Left ventricle myocardium superior (tissue), 1 donor: ENCODE measurements at regions not wholly inside any gene's neighbourhood (a gene's known extent, or its start where the extent isn't known, plus 50 kb on each side); places are given as distances from the start of the nearest gene placed in this dataset.

Experiments
- ATAC-seq: fragments of 200-7000 bp; cut with Tn5 transposase; one replicate; pipeline ENCODE4 v1.9.1; 2020; ENCODE audit warnings: mild to moderate bottlenecking, moderate library complexity
- DNase-seq: peaks from one replicate; pipeline ENCODE4 v3.0.0-alpha.2; 2020
- intact Hi-C: fragments of 100-400 bp; cut with micrococcal nuclease; formaldehyde crosslinking; loops from one replicate; pipeline ENCODE4 v1.11.0; 2022
- donor health status: DM: no; HTN: yes; CAD: no; lungs with severe emphysema.

DNA sequence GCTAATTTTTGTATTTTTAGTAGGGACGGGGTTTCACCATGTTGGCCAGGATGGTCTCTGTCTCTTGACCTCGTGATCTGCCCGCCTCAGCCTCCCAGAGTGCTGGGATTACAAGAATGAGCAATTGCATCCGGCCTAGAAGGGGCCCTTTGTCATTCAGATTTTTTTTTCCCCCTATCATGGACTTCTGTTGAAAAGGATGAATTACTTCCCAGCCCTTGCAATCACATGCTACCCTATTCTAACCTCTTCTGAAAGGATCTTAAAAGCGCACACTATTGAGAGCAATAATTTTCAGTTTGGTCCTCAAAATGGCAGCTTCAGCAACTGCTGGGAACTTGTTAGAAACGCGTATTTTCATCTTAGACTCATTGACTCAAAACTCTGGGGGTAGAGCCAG lies 575.6 kb upstream of the KIRREL3 start:
- DNase-seq = no peak
- intact Hi-C loops = no loop called here
- no peak for ATAC-seq

DNA sequence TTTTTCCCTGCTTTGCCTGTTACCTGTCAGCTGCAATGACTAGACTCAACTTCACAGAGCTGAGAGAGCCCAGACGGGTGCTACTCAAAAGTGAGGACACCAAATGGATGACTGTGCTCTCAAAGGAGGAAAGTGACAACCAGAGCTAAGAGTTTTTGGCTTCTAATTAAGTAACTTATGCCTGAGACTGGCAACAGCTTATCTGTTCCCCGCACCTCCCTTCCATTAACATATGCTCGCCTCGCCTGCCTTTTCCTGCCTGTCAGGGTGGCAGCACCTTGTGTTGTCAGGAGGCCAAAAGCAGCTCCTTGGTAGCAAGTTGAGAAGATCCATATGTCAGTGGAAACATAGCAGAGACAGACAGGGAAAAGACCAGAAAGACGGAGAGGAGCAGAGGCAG lies 573.9 kb upstream of the KIRREL3 start:
- ATAC-seq = no peak
- intact Hi-C loops = no loop called here
- no peak for DNase-seq

GRCh38 chr11:127568891-127569290 lies 568.3 kb upstream of the KIRREL3 start:
- intact Hi-C loops = no loop called here
- ATAC-seq (no peak), DNase-seq (no peak)

DNA sequence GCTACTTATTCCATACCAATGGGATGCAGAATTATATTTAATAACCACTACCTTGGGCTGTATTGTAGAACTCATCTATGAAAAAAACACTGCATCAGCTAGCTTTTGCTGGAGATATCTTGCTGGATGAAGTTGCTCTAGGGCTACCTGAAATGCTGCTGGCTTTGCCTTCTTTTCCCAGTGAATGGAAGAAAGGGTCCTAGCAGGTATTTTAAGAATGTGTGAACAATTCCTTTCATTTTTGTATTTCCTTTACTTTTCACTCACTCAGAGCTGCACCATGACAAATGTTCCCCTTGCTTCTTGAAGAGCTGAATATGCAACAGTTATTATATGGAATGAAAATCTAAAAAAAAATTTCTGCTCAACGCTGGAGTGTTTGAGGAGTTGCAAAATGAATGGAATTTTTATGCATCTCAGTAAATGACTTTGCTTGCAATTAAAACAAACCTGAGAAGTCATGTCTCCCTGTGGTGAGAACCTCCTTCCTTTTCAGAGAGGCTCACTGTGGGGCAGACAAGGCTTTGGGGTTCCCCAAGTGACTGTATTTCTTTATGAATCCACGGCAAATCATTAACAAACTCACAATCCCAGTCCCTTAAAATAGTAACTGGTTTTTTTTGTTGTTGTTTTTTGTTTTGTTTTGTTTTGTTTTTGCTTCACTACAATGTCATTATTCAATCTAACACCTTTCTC lies 566.8 kb upstream of the KIRREL3 start:
- intact Hi-C loops = no loop called here
- no peak for ATAC-seq
- DNase-seq = no peak

DNA sequence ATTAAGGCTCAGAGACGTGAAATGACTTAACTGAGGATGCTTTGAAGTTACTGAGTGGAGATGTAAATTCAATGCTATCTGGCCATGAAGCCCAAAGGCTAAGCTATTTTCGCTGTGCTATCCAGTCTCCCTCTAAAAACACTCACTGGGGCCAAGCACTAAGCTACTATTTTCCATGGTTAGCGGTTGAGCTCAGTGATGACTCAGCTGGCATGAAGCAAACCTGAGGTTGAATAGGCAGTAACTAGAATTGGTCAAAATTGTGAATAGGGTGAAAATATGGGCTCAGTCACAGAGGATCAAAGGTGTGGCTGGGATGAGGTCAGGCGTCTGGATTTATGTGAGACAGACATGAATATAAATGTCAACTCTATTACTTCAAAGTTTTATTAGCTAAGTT lies 564.2 kb upstream of the KIRREL3 start:
- ATAC-seq (no peak), DNase-seq (no peak)
- intact Hi-C loops = no loop called here

- intact Hi-C loops = no loop called here
- ATAC-seq (no peak), DNase-seq (no peak)
These were observed 559.4 kb upstream of the KIRREL3 start for GRCh38 chr11:127559978-127560377.

DNA sequence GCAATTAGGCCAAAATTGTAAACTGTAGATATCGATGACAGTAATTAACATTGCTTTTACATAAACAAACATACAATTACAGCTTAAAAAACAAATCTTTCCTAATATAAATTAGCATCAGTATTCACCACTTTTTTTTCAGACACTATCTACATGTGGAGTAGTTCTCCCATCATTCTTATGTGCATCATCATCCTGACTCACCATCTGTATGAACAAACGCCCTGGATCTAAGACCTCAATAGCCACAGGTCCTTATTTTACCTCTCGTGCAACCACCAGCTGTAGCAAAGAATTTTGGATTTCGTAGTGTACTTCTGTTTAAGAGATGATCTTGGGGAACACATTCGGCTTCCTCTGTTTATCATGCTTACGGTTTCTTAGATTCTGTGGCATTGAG lies 551.9 kb upstream of the KIRREL3 start:
- no peak for ATAC-seq
- no peak for DNase-seq
- intact Hi-C loops = no loop called here

GRCh38 chr11:127531167-127531566 lies 530.6 kb upstream of the KIRREL3 start:
- DNase-seq = no peak
- ATAC-seq = no peak
- intact Hi-C loops = no loop called here

DNA sequence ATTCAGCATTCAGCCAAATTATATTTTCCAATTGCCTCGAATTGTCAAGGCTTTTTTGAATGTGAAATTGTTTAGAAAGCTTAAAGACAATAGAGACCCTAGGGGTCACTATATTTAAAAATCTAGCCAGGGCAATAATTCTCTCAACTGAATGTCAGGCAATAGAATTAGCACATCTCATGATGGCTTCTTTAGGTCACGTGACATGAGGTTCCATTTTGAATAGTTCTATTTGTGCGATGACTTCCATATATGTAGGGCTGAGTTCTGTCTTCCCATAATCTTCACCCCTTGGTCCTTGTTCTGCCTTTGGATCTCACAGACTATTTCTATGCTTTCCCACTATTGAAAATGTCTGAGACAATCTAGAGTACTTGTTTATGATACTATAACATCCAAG lies 527.7 kb upstream of the KIRREL3 start:
- ATAC-seq = no peak
- no peak for DNase-seq
- intact Hi-C loops = no loop called here

- intact Hi-C loops = no loop called here
- DNase-seq (no peak), ATAC-seq (no peak)
These were observed 524.0 kb upstream of the KIRREL3 start for GRCh38 chr11:127524618-127525017.

DNA sequence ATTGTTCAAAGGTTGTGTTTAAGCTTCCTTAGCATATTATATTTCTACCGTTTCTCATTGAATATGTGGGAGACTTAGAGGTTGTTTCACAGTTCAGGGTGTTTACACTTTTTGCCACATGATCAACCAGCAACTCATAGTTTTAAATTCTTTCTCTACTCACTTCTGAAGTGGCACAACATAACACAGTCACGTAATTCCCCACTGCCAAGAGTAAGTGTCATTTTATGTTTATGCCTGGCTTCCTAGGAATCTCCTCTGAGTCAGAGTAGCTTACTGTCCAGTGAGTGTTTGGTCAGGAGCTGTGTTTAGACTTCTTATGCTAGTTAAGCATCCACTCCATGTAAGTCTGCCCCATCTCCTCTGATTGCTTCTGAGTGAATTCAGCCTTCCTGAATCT lies 520.8 kb upstream of the KIRREL3 start:
- no peak for ATAC-seq
- DNase-seq = no peak
- intact Hi-C loops = no loop called here

DNA sequence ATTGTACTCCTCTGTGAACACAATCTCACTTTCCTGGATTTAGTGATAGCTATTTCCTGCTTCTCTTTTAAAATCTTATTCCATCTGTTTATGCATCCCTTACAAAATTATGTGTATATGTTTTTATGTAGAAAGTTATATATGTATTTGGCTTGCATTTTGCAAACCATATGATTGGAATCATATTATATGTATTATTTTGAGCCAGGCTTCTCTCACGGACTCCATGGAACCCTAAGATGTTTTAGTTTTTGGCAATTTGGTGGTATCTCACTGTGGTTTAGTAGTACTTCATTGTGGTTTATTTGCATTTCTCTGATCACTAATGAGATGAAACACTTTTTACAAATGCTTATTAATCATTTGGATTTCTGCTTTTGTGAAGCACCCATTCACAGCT lies 507.3 kb upstream of the KIRREL3 start:
- DNase-seq (no peak), ATAC-seq (no peak)
- intact Hi-C loops = no loop called here

- no peak for ATAC-seq
- intact Hi-C loops = no loop called here
- no peak for DNase-seq
These were observed 506.1 kb upstream of the KIRREL3 start for GRCh38 chr11:127506647-127507046.

- DNase-seq (no peak), ATAC-seq (no peak)
- intact Hi-C loops = no loop called here
These were observed 505.6 kb upstream of the KIRREL3 start for GRCh38 chr11:127506126-127506525.

DNA sequence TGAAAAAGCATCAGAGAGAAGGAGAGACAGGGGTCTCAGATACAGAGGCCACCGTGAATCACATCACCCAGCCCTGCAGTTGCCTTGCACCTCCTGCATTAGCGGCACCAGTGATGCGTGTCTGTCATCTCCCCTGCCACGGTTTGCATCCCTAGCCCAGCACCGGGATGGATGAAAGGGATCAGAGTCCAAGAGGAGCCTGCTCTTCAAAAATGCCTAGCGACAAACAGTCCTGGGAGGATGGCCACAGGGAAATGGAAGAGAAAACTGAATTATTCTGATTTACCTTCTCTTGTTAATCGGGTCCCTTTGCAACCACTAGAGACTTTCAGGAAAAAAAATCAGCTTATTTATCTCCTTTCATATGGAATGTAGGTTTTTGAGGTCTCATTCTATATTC lies 495.6 kb upstream of the KIRREL3 start:
- intact Hi-C loops = no loop called here
- ATAC-seq (no peak), DNase-seq (no peak)

- DNase-seq = no peak
- no peak for ATAC-seq
- intact Hi-C loops = no loop called here
These were observed 492.9 kb upstream of the KIRREL3 start for GRCh38 chr11:127493330-127494022.

DNA sequence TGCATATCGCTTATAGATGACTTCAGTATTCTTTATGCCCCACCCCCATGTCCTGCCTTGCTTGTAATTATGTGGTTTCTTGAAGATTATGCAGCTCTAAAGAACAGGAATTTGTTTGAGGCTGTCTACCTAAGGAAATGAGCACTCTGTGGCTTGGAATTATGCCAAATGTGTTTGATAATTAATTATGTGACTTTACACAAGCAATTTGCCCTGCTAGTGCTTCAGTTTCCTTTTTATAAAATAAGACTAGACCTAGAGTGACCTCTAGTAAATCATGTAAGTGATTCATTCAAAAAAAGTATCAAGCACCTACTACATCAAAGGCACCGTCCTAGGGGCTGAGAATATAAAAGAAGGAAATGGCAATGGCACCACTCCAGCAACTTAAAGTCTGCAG lies 491.5 kb upstream of the KIRREL3 start:
- ATAC-seq (no peak), DNase-seq (no peak)
- intact Hi-C loops = no loop called here

- intact Hi-C loops = no loop called here
- ATAC-seq = peak; percentile 26
These were observed 491.0 kb upstream of the KIRREL3 start for GRCh38 chr11:127491589-127491988.

DNA sequence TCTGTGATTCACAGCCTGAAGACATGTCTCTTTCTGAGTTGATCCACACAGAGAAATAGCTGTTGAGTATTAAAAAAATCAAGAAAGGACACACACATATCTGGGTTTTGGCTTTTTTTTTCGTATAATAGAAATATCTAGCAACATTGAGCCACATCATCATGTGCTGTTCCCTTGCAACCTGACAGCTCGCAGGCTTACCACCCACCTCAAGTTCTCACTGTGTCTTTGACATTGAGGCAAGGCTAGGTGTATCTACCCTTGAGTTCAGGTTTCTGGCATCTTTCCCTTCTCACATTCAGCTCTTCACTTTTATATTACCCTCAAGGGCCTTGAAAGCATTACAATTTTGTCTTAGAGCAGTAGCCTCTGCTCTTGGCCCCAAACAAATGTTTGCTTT lies 490.3 kb upstream of the KIRREL3 start:
- ATAC-seq = no peak
- DNase-seq = no peak
- intact Hi-C loops = no loop called here

More at GRCh38 chr11:127491589-127491988, 491.0 kb upstream of the KIRREL3 start:
- DNase-seq = no peak

GRCh38 chr11:127485541-127485940 lies 485.0 kb upstream of the KIRREL3 start:
- intact Hi-C loops = no loop called here
- ATAC-seq = no peak
- DNase-seq = no peak

DNA sequence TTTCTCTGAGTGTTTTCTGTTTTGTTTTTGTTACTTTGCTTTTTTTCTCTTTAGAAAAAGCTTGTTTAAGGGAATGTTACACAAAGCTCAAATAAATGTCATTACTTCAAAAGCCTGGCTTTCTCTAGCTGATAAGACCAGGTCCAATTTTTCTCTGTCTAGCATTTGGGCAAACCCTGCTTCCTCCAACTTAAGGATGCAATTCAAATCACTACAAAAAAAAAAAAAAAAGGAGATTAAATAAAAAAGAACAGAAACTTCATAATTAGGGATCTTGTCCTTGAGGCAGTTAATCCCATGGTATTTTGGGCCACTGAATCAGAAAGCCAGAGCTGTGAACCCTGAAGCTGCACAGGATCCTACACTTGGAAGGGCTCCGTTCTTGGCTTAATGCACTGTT lies 480.8 kb upstream of the KIRREL3 start:
- ATAC-seq (no peak), DNase-seq (no peak)
- intact Hi-C loops = no loop called here
